GM23248 (cell line): ENCODE measurements at regions not wholly inside any gene's neighbourhood (a gene's known extent, or its start where the extent isn't known, plus 50 kb on each side); places are given as distances from the start of the nearest gene placed in this dataset.
"Not testable (repeated sequence)": the region's sequence is repeated elsewhere in the genome, so short reads cannot be mapped to it uniquely, and the experiment has no call there.

Experiments used
- DNase-seq: peaks from one replicate; pipeline ENCODE4 v3.0.0-alpha.2; 2015
- H2AFZ ChIP-seq: fragments of 200-600 bp; sonication (generic); 2 replicates; pipeline ENCODE4 v1.6.1; 2016; ENCODE audit warnings: antibody characterized with exemption
- H3F3A ChIP-seq: fragments of 200-600 bp; sonication (generic); 2 replicates; pipeline ENCODE4 v1.6.1; 2016; ENCODE audit warnings: mild to moderate bottlenecking, antibody characterized with exemption, mixed run types; ENCODE audit not compliant: insufficient read depth
- H3K27ac ChIP-seq: fragments of 200-600 bp; sonication (generic); 2 replicates; pipeline ENCODE4 v1.5.1; 2016; ENCODE audit warnings: mild to moderate bottlenecking
- H3K27me3 ChIP-seq: fragments of 200-600 bp; sonication (generic); replicated peaks from 2 replicates; pipeline ENCODE4 v1.6.1; 2016; ENCODE audit warnings: mild to moderate bottlenecking; ENCODE audit not compliant: insufficient read depth
- H3K36me3 ChIP-seq: fragments of 200-600 bp; sonication (generic); 2 replicates; pipeline ENCODE4 v1.6.1; 2016; ENCODE audit warnings: low read depth, mild to moderate bottlenecking
- H3K4me1 ChIP-seq: fragments of 200-600 bp; sonication (generic); 2 replicates; pipeline ENCODE4 v1.6.1; 2016; ENCODE audit warnings: mild to moderate bottlenecking; ENCODE audit not compliant: insufficient read depth
- H3K4me2 ChIP-seq: fragments of 200-600 bp; sonication (generic); one replicate; pipeline ENCODE4 v1.6.1; 2016; ENCODE audit warnings: mild to moderate bottlenecking; ENCODE audit not compliant: unreplicated experiment
- H3K4me3 ChIP-seq: fragments of 200-600 bp; sonication (generic); 2 replicates; pipeline ENCODE4 v1.5.1; 2016; ENCODE audit warnings: mild to moderate bottlenecking
- H3K79me2 ChIP-seq: fragments of 200-600 bp; sonication (generic); 2 replicates; pipeline ENCODE4 v1.6.1; 2016; ENCODE audit warnings: mild to moderate bottlenecking; ENCODE audit not compliant: insufficient read depth
- H3K9ac ChIP-seq: fragments of 200-600 bp; sonication (generic); 2 replicates; pipeline ENCODE4 v1.6.1; 2016; ENCODE audit warnings: mild to moderate bottlenecking
- H3K9me2 ChIP-seq: fragments of 200-600 bp; sonication (generic); 2 replicates; pipeline ENCODE4 v1.6.1; 2016; ENCODE audit warnings: mixed run types, mild to moderate bottlenecking, moderate library complexity; ENCODE audit not compliant: insufficient read depth
- H3K9me3 ChIP-seq: fragments of 200-600 bp; sonication (generic); one replicate; pipeline ENCODE4 v1.6.1; 2017; ENCODE audit warnings: low read depth
- H4K20me1 ChIP-seq: fragments of 200-600 bp; sonication (generic); 2 replicates; pipeline ENCODE4 v1.6.0; 2016; ENCODE audit not compliant: insufficient read depth
- EZH2 ChIP-seq: fragments of 200-600 bp; sonication (generic); IDR thresholded peaks from 2 replicates; pipeline ENCODE4 v1.6.1; 2018; ENCODE audit warnings: antibody characterized with exemption, mild to moderate bottlenecking; ENCODE audit not compliant: insufficient read depth, poor library complexity, severe bottlenecking
- EZH2phosphoT487 ChIP-seq: fragments of 200-600 bp; sonication (generic); IDR thresholded peaks from 2 replicates; pipeline ENCODE4 v1.6.1; 2018; ENCODE audit warnings: antibody characterized with exemption, moderate library complexity, mild to moderate bottlenecking, low read depth; ENCODE audit not compliant: insufficient read depth
- WGBS, 2 experiments: methylation state at CpG; one replicate each; pipeline ENCODE4 v1.1.6; 2015 to 2017; ENCODE audit warnings: low lambda C conversion rate in 2 of 2, low coverage in 1 of 2; ENCODE audit errors: missing lambda C conversion rate in 2 of 2; 5-methylcytosine and 5-hydroxymethylcytosine counted together
- in situ Hi-C: fragments of 300-500 bp; cut with MboI; formaldehyde crosslinking; loops from 2 replicates; pipeline ENCODE4 v1.15.0; 2020

DNA sequence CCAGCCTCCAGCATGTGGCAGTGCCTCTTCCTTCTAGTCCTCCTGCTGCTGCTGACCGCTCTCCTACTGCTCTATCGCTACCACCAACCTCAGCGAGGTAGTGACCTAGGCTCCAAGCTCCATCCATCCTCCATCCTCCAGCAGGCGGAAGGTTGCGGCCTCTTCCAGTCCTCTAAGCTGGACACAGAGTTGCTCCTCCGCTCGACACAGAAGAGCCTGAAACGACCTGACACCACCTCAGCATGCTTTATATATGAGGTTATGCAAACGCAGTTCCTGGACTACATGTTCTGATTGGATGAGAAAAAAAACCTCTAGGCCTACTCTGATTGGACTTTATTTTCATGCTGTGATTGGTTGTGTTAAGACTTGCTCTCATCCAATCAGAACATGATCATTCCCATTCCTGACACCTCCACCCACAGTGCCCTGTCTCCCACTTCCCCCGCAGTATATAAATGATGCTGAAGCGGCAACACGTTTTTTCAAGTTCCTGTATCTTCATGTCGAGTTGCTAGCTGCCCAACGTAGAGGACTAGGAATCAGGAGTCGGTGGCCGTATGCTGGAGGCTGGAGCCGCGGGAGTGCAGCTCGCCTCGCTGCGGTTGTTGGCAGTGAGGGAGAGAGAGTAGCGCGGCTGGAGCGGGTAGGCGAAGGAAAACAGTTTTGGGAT is 398.1 kb downstream of the KCNJ18 start:
- DNase-seq, result no peak
- Histone ChIP-seq H3K4me3 (no peak overlapping the region), H3K36me3 (no peaks in the 10 kb centered on the region), H3K9ac (no peak overlapping the region), H3K4me2 (no peak overlapping the region), H3K9me3 (no peaks in the 10 kb centered on the region), H3K27me3 (no peaks in the 10 kb centered on the region), H3K79me2 (no peaks in the 10 kb centered on the region), H3K4me1 (no peaks in the 10 kb centered on the region), H3K27ac (no peak overlapping the region), H3F3A (no peaks in the 10 kb centered on the region), H2AFZ (no peak overlapping the region), H4K20me1 (no peaks in the 10 kb centered on the region), H3K9me2 (no peaks in the 10 kb centered on the region)
- TF ChIP-seq EZH2phosphoT487 (no peak), EZH2 (no peak)
- in situ Hi-C loops, result no loop called here
- WGBS, 2 experiments, result 72 to 73% methylated on average over 25 of the region's 25 CpGs

DNA sequence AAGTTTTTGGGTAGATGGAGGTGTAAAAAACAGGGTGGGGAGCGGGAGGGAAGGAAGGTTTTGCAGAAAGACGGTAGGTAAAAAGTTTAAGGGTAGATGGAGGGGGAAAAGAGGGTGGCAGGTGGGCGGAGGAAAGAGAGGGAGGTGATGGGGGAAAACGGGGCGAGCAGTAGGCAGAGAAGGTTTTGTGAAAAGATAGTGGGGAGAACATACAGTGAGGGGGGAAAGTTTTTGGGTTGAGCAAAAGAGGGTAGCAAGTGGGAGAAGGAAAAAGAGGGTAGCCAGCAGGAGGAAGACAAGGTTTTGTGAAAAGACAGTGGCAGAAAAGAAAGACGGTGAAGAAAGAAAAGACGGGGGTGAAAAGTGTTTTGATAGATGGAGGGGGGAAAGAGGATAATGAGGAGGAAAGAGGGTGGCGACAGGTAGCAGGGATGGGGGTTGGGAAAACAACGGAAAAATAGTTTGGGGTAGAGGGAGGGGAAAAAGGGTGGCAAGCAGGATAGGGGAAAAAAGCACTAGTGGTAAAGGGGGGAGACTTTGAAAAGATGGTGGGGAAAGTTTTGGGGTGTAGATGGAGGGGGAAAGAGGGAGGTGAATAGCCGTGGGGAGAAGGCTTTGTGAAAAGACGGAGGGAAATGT is 398.8 kb downstream of the KCNJ18 start:
- H3K4me1 ChIP-seq, H3K4me3 ChIP-seq, in situ Hi-C loops, H3K36me3 ChIP-seq, H3K4me2 ChIP-seq, H3K27me3 ChIP-seq, H3F3A ChIP-seq, H3K9me2 ChIP-seq, H2AFZ ChIP-seq, H3K79me2 ChIP-seq, H3K9me3 ChIP-seq, DNase-seq, H3K27ac ChIP-seq, H3K9ac ChIP-seq, H4K20me1 ChIP-seq: not testable (repeated sequence)
- 51 to 80% methylated on average over 1 to 11 of the region's 11 CpGs for WGBS, 2 experiments

DNA sequence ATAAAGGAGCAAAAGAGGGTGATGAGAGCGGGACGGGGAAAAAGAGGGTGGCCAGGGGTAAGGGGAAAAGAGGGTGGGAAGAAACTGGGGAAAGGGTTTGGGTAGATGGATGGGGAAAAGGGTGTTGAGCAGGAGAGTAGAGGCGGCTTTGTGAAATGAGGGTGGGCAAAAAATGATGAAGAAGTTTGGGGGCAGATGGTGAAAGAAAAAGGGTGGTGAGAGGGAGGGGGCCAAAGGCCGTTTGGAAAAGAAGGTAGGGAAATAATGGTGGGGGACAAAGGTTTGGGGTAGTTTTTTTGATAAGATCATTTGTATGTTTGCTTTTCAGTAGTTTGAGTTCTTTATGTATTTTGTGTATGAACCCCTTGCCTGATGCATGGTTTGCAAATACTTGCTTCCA is 399.5 kb downstream of the KCNJ18 start:
- H3K4me2 ChIP-seq, H4K20me1 ChIP-seq, H3K36me3 ChIP-seq, H3K4me1 ChIP-seq, DNase-seq, H3K4me3 ChIP-seq, H2AFZ ChIP-seq, H3K9me3 ChIP-seq, H3K9me2 ChIP-seq, H3K27ac ChIP-seq, H3F3A ChIP-seq, in situ Hi-C loops, H3K27me3 ChIP-seq, H3K79me2 ChIP-seq, H3K9ac ChIP-seq: not testable (repeated sequence)
- 14 to 41% methylated on average over 1 to 4 of the region's 4 CpGs for WGBS, 2 experiments

DNA sequence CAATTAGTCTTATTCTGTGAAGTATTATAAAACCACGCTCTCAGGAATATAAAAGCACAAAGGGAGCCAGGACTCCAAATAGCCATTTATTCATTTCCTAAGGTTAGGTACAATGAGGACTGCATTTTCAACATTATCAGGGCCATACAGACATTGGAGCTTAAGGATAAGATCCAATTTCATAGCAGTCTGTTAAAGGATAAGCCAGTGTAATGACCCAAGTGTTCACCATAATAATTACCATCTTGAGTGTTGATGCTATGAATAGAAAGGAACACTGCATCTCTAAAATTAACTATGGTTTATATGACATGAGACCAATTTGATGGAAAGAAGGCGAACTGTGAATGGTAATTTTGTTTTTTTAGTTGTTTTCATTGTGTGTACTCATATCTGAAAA is 403.1 kb downstream of the KCNJ18 start:
- H3K4me3 ChIP-seq, H2AFZ ChIP-seq, H3K27me3 ChIP-seq, H3K4me1 ChIP-seq, H3K4me2 ChIP-seq, H3K9me3 ChIP-seq, H3K9me2 ChIP-seq, H3K79me2 ChIP-seq, DNase-seq, H3F3A ChIP-seq, H3K9ac ChIP-seq, H3K36me3 ChIP-seq, H3K27ac ChIP-seq, H4K20me1 ChIP-seq, in situ Hi-C loops: not testable (repeated sequence)
- WGBS, 2 experiments, result 11 to 21% methylated on average over 2 of the region's 2 CpGs

DNA sequence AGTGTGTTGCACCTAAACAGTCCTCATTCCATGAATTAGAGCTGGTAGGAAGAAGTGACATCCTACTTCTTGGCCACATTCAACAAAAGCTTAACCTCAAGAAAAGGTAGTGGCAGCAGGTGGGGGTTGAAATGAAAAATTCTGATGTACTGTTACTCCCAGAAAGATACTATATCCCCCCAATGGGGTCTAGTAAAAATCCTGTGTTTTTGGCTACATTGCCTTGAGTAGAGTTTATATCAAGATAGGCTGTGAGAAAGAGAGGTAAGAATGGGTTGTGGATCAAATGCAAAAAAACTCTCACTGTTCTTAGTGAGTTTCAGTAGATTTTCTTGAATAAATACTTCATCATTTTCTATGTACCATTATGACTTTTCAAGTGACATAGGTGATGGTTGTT is 407.3 kb downstream of the KCNJ18 start:
- H3K9me2 ChIP-seq, H3F3A ChIP-seq, H3K9ac ChIP-seq, H2AFZ ChIP-seq, H3K79me2 ChIP-seq, in situ Hi-C loops, H3K27ac ChIP-seq, H3K9me3 ChIP-seq, H3K4me3 ChIP-seq, H3K4me2 ChIP-seq, DNase-seq, H4K20me1 ChIP-seq, H3K27me3 ChIP-seq, H3K4me1 ChIP-seq, H3K36me3 ChIP-seq: not testable (repeated sequence)
